Amygdala (tissue), 56 donors: ENCODE measurements at regions not wholly inside any gene's neighbourhood (a gene's known extent, or its start where the extent isn't known, plus 50 kb on each side); places are given as distances from the start of the nearest gene placed in this dataset.
"Not testable (repeated sequence)": the region's sequence is repeated elsewhere in the genome, so short reads cannot be mapped to it uniquely, and the experiment has no call there.

Experiments used
- DNase-seq, 56 donors: peaks; one replicate each; lab custom pipeline; 2025; lab: John Stamatoyannopoulos, UW

- no peak for DNase-seq
Observed at GRCh38 chr6:164107297-164107995, 692.9 kb downstream of the QKI start.

GRCh38 chr6:164106345-164106769 is 691.8 kb downstream of the QKI start:
- peak in 19 of 56 donors; percentile 18 to 55 (median 31) for DNase-seq

- DNase-seq, result no peak
Observed at GRCh38 chr6:164105705-164106104, 691.2 kb downstream of the QKI start.

GRCh38 chr6:164104432-164104831 is 689.9 kb downstream of the QKI start:
- DNase-seq, result no peak

- no peak for DNase-seq
Observed at GRCh38 chr6:164102693-164103092, 688.2 kb downstream of the QKI start.

GRCh38 chr6:164101859-164102258 is 687.3 kb downstream of the QKI start:
- no peak for DNase-seq

- DNase-seq, result peak in 27 of 56 donors; percentile 22 to 71 (median 42)
Observed at GRCh38 chr6:164099269-164099865, 684.8 kb downstream of the QKI start.

GRCh38 chr6:164098857-164099267 is 684.3 kb downstream of the QKI start:
- DNase-seq, result peak in 1 of 56 donors; percentile 31

- peak in 3 of 56 donors; percentile 6 to 33 (median 17) for DNase-seq
Observed at GRCh38 chr6:164097551-164098398, 683.3 kb downstream of the QKI start.

GRCh38 chr6:164097056-164097455 is 682.5 kb downstream of the QKI start:
- no peak for DNase-seq

GRCh38 chr6:164095056-164095455 is 680.5 kb downstream of the QKI start:
- DNase-seq, result no peak

- DNase-seq, result no peak
Observed at GRCh38 chr6:164087870-164088269, 673.4 kb downstream of the QKI start.

- DNase-seq, result no peak
Observed at GRCh38 chr6:164087211-164087610, 672.7 kb downstream of the QKI start.

GRCh38 chr6:164086076-164086887 is 671.8 kb downstream of the QKI start:
- DNase-seq, result peak in 4 of 56 donors; percentile 44 to 67 (median 52)

- DNase-seq, result peak in 55 of 56 donors; percentile 39 to 97 (median 87)
Observed at GRCh38 chr6:164085091-164086075, 670.9 kb downstream of the QKI start.

- no peak for DNase-seq
Observed at GRCh38 chr6:164079275-164079600, 664.7 kb downstream of the QKI start.

- no peak for DNase-seq
Observed at GRCh38 chr6:164078532-164079274, 664.2 kb downstream of the QKI start.

GRCh38 chr6:164076818-164077532 is 662.5 kb downstream of the QKI start:
- not testable (repeated sequence) for DNase-seq
